NCI-H2196 (cell line): ENCODE measurements at regions not wholly inside any gene's neighbourhood (a gene's known extent, or its start where the extent isn't known, plus 50 kb on each side); places are given as distances from the start of the nearest gene placed in this dataset.
"Not testable (repeated sequence)": the region's sequence is repeated elsewhere in the genome, so short reads cannot be mapped to it uniquely, and the experiment has no call there.

ENCODE experiments used
- DNase-seq: peaks from one replicate; lab custom pipeline; 2025; ENCODE audit not compliant: unreplicated experiment; lab: John Stamatoyannopoulos, UW

DNA sequence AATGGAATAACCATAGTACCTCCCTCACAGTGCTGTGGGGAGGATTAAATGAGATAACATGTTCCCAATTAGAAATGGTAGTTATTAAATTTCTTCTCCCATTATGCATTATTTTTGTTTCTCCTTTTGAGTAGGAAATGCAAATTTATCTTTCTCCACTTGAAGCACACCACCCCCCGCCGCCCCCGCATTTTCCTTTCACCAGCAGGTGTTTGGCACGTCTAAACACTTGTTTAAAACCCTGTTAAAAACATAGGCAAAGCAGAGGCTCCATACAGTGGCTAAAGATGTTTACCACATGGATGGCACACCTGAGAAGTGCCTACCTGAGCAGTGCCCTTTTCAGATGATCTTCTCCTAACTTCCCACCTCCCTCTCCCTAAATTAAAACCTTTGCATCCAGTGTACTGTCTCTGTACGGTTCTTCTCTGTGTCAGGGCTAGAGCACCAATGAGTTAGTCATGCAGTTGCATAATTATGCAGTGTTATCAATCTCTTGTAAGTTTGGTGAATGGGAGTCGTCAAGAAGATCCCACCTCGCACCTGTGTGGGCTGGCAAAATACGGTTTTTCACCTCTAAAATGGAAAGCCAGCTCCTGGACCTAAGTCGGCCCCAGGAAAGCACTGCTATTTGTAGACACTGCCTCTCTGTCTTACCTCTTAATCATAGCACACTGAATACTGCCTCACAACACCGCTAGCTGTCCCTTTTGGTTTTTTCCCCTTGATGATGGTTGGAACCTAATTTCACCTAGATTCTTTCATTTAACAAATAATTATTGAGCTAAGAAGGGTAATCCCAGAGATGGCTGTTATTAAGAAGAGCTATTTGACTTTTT is 122.0 kb downstream of the CT47B1 start:
- DNase-seq: no peak

DNA sequence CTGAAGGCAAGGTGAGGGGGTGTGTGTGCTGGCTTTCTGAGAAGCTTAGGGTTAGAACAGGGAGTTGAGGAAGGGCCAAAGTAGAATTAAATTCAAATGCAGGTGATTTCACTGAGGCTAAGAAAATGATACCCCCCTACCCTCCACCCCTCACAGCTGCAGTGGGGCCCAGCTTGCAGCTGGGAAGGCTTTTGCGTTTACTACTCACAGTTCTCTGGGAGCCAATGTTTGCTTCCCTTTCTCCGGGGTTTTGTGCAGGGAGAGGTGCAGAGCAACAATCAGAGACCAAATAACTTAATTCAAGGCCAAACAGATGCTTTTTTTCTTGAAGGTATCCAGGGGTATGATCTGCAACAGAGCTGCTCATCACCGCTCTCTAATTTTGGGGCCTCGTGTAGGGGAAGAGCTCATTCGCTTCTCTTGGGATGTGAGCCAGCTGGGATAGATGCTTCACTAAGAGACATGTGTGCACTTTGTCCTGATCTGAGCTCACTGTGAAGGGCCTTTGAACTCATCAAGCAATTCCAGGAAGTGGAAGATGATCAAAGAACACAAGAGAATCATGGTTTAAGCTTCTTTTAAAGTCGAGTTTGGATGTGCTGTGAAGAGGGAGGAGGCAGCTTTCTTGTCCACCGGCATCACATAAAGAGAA is 122.7 kb upstream of the C1GALT1C1 start:
- no peak for DNase-seq

DNA sequence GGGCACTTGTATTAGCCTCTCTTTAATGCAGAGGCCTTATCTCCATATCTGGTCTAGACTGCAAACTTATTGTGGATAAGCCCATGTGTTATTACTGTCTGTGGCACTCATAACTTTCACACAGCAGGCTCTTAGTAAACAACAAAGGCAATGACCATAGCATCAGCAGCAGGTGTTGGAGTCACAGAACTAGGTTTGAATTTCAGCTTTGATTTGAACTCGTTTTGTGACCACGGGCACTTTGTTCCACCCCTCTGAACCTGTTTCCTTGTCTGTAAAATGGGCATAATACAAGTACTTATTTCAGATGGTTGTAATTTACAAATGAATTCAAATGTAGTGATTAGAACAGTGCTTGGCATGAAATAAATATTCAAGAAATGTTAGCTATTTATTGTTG is 121.8 kb upstream of the C1GALT1C1 start:
- DNase-seq: no peak

DNA sequence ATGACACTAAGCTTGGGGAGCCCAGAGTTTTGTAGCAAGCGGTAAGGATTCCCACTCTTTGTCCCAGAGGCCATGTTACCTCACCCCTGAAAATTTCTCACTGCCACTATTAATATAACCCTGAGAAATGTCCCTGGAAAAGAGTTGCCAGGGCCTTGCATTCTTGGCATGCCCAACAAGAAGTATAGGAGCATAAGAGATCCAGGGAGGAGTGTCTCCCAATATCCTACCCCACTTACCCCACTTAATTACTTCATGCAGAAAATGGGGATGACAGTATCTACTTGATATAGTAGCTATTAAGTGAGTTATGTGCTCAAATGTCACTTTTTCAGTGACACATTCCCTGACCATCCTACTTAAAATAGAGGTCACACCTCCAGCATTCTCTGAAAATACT is 120.5 kb upstream of the C1GALT1C1 start:
- no peak for DNase-seq

DNA sequence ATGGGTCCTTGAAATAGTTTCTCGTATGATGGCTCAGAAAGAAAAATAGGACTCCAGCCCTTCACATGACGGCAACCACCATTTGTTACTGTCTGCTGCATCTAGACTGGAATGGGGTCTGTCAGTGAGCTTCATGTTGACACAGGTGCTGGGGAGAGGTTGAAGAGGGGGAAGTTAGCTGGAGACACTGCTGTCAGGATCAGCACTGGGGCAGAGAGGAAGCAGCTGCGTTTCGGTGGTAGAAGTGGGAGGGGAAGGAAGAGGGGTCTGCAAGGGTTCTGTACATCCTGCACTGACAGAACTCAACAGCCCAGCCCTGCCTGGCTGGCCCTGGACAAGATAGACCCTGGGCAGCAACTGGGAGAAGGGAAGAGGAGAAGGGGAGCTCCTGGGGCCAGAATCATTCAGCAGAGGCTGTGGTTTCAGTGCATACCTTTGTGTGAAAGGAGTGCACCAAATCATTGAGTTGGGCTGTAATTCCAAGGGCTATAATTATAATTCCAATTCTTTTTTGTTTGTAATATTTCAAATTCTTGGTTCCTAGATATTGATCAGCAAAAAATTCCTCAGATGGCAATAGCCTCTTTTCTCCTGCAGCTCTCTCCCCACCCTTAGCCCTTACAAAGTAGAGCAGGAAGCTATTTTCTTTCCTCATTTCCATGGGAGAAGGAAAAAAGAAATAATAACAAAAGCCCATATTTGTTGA is 119.4 kb upstream of the C1GALT1C1 start:
- no peak for DNase-seq

DNA sequence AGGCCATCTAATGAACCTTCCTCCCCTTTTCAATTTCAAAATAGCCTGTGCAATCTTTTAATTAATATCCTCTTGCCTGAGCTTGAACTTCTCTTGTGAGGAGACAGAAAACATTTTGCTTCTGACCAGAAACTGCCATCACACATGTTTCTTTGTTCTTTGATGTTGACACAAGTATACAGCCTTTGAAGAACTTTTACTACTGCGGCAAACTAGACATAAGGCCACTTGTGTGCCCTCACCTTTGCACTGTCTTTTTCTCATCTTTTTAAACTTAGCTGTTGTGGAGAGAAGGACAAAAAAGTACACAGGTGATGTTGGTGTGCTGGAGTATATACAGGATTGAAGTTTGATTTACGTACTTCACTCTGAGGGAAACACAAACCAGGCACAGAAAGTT is 116.3 kb upstream of the C1GALT1C1 start:
- DNase-seq: no peak

DNA sequence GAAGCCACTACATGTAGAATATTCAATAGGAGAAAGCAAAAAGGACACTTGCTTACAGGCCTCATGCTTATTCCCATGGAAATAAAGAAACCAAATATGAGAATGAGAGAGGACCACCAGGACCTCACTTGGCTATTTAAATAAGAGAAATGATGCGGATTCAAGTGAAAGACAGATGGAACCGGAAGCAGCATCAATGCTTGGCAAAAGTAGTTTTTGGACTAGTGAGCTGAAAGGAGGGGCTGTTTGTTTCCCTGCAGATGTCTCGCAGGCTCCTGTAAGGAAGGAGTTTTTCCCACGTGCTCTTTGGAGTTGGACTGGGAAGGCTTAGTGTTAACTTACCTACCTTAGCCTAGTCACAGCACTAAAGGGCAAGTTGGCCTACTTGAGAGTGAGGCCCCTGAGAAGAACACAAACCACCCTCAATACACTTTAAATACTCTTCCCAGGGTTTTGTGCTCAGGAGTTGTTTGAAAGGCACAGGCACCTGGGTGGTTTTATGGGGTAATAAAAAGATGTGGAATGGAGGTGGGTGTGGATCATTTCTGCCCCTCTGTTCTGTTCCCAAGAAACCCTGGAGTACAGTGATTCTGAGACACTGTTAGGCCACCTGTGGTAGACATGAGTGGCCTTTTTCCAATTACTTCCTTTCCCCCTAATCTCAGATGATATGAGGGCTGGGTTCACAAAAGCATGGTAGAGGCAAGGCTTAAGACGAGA is 113.3 kb upstream of the C1GALT1C1 start:
- no peak for DNase-seq

DNA sequence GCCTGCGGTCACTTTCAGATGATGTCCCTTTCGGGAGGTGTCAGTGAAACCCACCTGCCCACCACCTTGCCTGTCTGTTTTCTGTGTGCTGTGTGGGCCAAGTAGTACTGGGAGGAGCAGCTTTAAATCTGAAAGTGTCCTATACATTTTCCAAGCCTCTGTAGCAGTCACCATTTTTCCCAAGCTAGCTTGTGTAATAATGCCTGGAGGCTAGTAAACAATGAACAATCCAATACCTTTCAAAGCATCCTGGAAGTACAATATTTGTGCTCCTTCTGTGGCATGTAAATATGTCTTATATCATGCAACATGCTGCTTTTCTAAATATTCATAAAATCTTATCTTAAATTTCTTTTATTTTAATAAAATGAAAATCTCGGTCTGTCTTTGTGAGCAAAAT is 111.6 kb upstream of the C1GALT1C1 start:
- no peak for DNase-seq

DNA sequence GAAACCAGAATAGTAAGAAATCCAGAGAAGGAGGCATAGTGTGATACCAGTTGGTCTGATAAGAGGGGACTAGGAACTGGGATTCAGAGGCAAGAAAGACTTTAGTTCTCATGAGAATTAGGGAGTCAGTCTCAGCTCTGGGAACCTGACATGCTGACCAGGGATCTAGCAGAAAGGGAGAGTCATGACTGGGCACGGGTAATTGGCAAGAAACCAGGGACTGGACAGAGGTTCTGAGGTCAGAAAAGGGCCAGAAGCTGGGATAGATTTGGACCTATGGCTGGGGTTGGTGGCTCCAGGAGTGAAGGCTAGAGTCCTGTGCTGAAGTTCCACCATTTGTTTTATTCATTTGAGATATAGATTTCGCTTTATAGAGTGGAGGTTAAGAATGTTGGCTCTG is 110.2 kb upstream of the C1GALT1C1 start:
- no peak for DNase-seq

DNA sequence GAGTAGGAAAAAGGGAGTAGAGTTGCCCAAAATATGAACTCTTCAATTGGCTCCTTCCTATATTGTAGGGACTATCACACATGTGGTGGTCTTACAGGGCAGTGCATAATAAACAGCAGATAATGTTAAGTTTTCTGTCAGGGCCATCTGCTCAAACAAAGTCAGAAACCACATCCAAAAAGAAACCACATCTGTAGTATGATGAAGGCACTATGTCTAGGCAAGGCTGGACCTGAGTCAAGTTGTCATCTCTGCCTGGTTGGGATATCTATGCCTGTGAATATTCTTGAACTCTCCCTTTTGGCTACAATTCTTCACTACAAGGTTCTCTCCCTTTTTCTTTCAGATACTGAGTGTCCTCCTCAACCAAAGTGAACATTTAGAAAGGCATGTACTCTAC is 109.4 kb upstream of the C1GALT1C1 start:
- DNase-seq: no peak

DNA sequence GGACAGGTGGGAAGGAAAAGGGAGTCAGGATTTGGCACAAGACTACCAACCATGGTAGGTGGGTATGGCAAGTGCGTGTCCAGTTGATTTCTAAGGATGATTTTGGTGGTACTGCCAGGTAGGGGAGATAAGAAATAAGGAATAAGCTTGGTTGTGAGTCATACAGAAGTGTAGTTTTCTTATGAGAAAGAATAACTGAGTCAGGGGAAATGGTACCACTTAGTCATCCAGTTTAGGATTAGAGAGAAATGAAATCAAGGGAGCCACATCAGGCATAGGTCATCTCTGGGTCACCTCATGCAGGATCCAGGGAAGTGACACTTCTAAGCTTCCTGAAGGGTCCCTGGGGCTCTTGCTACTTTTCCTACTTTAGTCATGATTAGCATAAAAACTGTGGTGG is 107.1 kb upstream of the C1GALT1C1 start:
- DNase-seq: no peak

DNA sequence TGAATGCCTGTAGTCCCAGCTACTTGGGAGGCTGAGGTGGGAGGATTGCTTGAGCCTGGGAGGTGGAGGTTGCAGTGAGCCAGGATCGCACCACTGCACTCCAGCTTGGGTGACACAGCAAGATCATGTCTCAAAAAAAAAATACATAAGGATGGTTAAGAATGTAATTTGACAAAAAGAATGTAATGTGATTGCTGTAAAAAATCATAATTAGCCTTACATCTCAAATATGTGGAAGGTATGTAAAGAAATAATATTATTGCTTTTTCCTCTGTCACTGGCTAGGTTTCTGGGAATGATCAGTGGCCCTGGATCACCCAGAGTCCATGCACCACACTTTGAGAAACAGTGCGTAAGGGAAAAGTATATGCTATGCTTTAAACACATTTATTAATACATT is 106.1 kb upstream of the C1GALT1C1 start:
- DNase-seq: no peak

DNA sequence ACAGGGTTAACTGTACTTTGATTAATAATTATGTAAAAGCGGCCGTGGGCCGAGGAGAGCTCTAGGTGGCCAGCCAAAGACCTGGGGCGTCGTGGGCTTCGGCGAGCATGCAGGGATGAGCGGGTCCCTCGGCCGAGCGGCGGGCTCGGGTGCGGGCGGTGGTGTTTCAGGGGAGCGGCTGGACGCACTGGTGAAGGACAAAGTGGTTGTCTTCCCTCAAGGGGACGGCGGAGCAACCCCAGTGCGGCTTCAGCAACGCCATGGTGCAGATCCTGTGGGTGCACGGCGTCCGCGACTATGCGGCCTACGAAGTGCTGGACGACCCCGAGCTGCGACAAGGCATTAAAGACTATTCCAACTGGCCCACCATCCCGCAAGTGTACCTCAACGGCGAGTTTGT is 103.0 kb upstream of the C1GALT1C1 start:
- no peak for DNase-seq

DNA sequence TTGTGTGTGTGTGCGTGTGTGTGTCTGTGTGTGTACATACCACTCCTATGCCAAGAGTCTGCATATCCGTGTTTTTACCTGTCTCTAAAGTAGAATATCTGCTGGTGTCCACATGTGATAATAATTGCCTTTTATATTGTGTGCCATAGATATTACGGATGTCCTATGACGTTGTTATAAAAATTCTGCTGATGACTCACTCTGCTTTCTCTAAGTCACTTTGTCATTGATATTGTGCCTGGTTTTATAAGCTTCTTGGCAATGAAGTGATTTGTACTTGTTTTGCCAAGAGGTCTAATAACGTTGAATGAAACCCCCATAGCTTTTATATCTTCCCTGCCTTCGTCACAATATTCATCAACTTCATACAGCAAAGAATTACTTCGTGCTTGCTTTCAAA is 102.6 kb upstream of the C1GALT1C1 start:
- DNase-seq: no peak

DNA sequence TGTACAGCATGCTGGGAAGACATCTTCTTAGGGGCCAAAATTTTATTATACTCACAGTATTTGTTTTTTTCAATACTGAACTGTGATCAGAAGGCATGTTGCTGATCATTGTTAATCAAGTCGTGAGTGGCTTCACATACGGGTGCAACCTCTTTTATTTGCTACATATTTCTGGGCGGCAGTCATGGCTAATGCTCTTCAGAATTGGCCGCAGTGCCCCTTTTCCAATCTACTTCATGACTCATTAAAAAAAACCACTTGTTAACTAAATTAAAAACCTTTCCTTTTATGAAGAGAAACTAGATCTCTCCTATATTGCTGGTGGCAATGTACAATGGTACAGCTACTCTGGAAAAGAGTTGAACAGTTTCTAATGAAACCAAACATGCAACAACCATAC is 101.5 kb upstream of the C1GALT1C1 start:
- no peak for DNase-seq

DNA sequence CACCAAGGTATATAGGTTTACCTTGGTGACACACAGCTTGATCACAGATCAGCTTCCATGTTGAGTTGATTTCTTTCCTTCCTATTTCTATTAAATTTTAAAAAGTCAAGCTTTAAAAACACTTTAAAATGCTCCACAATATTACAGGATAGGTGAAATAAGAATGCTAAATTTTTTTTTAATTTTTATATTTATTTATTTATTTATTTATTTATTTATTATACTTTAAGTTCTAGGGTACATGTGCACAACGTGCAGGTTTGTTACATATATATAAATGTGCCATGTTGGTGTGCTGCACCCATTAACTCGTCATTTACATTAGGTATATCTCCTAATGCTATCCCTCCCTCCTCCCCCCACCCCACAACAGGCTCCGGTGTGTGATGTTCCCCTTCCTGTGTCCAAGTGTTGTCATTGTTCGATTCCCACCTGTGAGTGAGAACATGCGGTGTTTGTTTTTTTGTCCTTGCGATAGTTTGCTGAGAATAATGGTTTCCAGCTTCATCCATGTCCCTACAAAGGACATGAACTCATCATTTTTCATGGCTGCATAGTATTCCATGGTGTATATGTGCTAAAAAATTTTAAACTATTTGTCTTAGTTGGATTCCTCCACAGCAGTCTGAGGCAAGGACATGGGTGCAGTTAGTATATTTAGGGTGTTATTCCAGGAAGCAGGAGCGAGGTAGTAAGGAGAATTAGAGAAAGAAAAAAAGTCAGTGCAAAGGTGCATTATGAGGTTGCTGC is 99.8 kb upstream of the C1GALT1C1 start:
- not testable (repeated sequence) for DNase-seq

DNA sequence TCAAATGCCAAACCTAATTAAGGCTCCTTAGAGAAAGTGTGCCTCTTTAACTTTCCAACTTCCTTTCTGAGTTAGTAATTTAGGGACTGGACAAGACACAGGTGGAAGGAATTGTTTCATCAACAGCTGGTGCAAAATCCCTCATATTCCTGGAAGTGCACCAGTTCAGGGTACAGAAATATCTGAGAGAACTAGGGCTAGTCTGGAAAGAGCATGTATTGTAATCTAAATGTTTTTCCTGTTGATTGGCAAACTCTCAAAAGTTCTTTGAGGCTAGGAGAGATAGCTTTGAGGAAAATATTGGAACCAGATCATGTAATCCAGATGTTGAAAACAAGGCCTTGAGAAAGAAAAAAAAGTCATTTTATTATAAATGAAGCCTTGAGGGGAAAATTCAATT is 98.1 kb upstream of the C1GALT1C1 start:
- no peak for DNase-seq

DNA sequence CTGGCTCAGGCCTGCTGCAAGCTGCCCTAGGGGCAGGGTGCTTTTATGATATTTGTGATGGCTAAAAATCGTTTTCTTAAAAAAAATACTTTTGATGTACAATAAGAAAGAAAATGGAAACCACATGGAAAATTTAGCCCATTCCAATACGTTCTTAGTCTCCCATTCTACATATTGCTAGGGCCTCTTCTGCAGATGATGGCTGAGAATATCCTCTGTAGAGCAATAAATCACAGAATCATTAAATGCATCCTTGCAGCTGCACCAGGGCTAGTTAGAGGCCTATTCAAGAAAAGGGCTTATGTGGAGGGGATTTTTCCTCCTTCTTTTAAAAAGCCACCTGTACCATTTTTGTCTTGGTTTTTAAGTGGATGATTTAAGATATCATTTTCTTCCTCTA is 97.6 kb upstream of the C1GALT1C1 start:
- DNase-seq: no peak

DNA sequence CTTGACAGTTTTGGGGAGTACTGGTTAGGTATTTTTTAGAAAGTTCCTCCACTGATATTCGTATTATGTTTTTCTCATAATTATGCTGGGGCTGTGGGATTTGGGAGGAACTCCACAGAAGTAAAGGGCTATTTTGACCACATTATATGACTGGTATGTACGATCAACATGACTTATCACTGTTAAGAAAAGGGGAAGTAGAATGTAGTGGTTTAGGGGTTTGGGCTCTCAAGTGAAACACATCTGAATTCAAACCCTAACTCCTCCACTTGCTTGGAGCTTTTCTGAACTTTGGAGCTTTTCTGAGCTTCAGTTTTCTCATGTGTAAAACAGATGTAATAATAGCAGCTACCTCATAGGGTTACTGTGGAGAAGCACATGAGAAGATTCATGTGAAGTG is 96.4 kb upstream of the C1GALT1C1 start:
- DNase-seq: no peak

DNA sequence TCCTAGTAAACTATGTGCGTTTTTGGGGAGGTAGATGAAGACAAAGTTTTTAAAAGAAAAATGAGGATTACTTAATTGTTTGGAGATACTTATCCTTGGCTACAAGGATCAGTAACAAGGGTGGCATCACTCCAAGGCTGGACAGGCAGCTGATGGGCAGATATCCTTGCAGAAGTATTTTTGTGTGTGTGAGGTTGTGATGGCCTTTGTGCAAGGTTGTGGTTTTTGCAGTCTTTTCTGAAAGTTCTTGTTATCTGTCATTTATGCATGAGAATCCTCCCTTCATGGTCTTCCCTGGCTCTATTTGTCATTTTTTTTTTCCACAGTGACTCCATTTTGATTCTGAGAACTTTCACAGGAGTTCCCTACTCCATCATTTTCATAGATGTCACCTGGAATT is 96.0 kb upstream of the C1GALT1C1 start:
- no peak for DNase-seq

DNA sequence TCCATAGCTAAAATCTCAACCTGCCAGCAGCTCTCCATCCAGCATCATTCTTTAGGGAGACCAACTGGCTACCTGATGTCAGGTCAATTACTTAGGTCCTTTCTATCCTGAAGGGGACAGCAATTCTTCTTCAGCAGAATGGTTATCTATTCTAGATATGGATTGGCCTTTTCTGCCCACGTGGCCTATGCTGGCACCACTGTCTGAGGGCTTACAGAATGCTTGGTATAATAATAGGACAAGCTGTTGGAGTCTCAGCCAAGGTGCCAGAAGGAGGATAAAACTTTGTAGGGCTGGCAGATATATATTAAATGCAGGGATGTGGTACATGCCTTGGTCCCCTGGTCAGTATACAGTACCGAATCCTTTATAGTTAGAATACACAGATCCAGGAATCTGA is 89.8 kb upstream of the C1GALT1C1 start:
- no peak for DNase-seq
